Dendritic cell treated with granulocyte-macrophage colony-stimulating factor and Interleukin-4, amounts not matched to agents 40 ng/mL and 50 ng/mL, for 4 days (primary cell): ENCODE measurements at regions not wholly inside any gene's neighbourhood (a gene's known extent, or its start where the extent isn't known, plus 50 kb on each side); places are given as distances from the start of the nearest gene placed in this dataset.

Experiments used
- H3K27ac Mint-ChIP-seq: one replicate; pipeline ENCODE4 v1.8.0; 2022; ENCODE audit warnings: mild to moderate bottlenecking, mixed read lengths
- H3K27me3 Mint-ChIP-seq: one replicate; pipeline ENCODE4 v1.8.0; 2022; ENCODE audit warnings: mild to moderate bottlenecking, mixed read lengths
- H3K36me3 Mint-ChIP-seq: one replicate; pipeline ENCODE4 v1.8.0; 2022; ENCODE audit warnings: low read depth, mixed read lengths
- H3K4me1 Mint-ChIP-seq: one replicate; pipeline ENCODE4 v1.8.0; 2022; ENCODE audit warnings: low read depth, mixed read lengths
- H3K4me3 Mint-ChIP-seq: one replicate; pipeline ENCODE4 v1.8.0; 2022; ENCODE audit warnings: mild to moderate bottlenecking, moderate library complexity, mixed read lengths
- H3K9me3 Mint-ChIP-seq: one replicate; pipeline ENCODE4 v1.8.0; 2022; ENCODE audit warnings: mixed read lengths
- intact Hi-C: fragments of 100-400 bp; cut with micrococcal nuclease; formaldehyde crosslinking; loops from one replicate; pipeline ENCODE4 v1.15.0; 2022

- intact Hi-C loops, result no loop called here
- peaks cover 12% of the 10 kb centered on the region for H3K9me3 Mint-ChIP-seq
- no peaks in the 10 kb centered on the region for H3K4me1 Mint-ChIP-seq
- H3K27ac Mint-ChIP-seq, result no peak overlapping the region
- peaks cover 7% of the 10 kb centered on the region for H3K27me3 Mint-ChIP-seq
- no peak overlapping the region for H3K4me3 Mint-ChIP-seq
- no peaks in the 10 kb centered on the region for H3K36me3 Mint-ChIP-seq
Observed at GRCh38 chr20:48159145-48160008, 374.1 kb upstream of the SULF2 start.

GRCh38 chr20:48158014-48158413 is 372.7 kb upstream of the SULF2 start:
- H3K4me1 Mint-ChIP-seq, result no peaks in the 10 kb centered on the region
- intact Hi-C loops, result no loop called here
- H3K9me3 Mint-ChIP-seq, result peaks cover 12% of the 10 kb centered on the region
- no peaks in the 10 kb centered on the region for H3K36me3 Mint-ChIP-seq
- no peak overlapping the region for H3K4me3 Mint-ChIP-seq
- no peak overlapping the region for H3K27ac Mint-ChIP-seq
- peaks cover 5% of the 10 kb centered on the region for H3K27me3 Mint-ChIP-seq

GRCh38 chr20:48156951-48157700 is 371.8 kb upstream of the SULF2 start:
- Mint-ChIP-seq H3K9me3 (peaks cover 12% of the 10 kb centered on the region), H3K27ac (no peak overlapping the region), H3K36me3 (no peaks in the 10 kb centered on the region), H3K4me3 (no peak overlapping the region), H3K4me1 (no peaks in the 10 kb centered on the region), H3K27me3 (peaks cover 5% of the 10 kb centered on the region)
- intact Hi-C loops, result no loop called here

GRCh38 chr20:48156521-48156920 is 371.2 kb upstream of the SULF2 start:
- intact Hi-C loops, result no loop called here
- H3K36me3 Mint-ChIP-seq, result no peaks in the 10 kb centered on the region
- H3K27me3 Mint-ChIP-seq, result peaks cover 5% of the 10 kb centered on the region
- no peak overlapping the region for H3K4me3 Mint-ChIP-seq
- no peaks in the 10 kb centered on the region for H3K4me1 Mint-ChIP-seq
- H3K9me3 Mint-ChIP-seq, result peaks cover 12% of the 10 kb centered on the region
- no peak overlapping the region for H3K27ac Mint-ChIP-seq

- Mint-ChIP-seq H3K4me1 (no peaks in the 10 kb centered on the region), H3K4me3 (no peak overlapping the region), H3K27me3 (peaks cover 5% of the 10 kb centered on the region)
Observed at GRCh38 chr20:48155268-48155667, 370.0 kb upstream of the SULF2 start.

GRCh38 chr20:48154040-48154765 is 368.9 kb upstream of the SULF2 start:
- intact Hi-C loops, result no loop called here
- Mint-ChIP-seq H3K36me3 (no peaks in the 10 kb centered on the region), H3K4me1 (no peaks in the 10 kb centered on the region), H3K27ac (no peak overlapping the region), H3K9me3 (peaks cover 12% of the 10 kb centered on the region), H3K4me3 (no peak overlapping the region), H3K27me3 (peaks cover 5% of the 10 kb centered on the region)

More at GRCh38 chr20:48155268-48155667, 370.0 kb upstream of the SULF2 start:
- Mint-ChIP-seq H3K27ac (no peak overlapping the region), H3K9me3 (peaks cover 12% of the 10 kb centered on the region), H3K36me3 (no peaks in the 10 kb centered on the region)
- intact Hi-C loops, result no loop called here

- Mint-ChIP-seq H3K36me3 (no peaks in the 10 kb centered on the region), H3K4me1 (no peaks in the 10 kb centered on the region), H3K27me3 (peaks cover 7% of the 10 kb centered on the region), H3K4me3 (no peak overlapping the region), H3K27ac (no peak overlapping the region), H3K9me3 (peaks cover 12% of the 10 kb centered on the region)
- intact Hi-C loops, result no loop called here
Observed at GRCh38 chr20:48153523-48153922, 368.2 kb upstream of the SULF2 start.

GRCh38 chr20:48153103-48153502 is 367.8 kb upstream of the SULF2 start:
- H3K9me3 Mint-ChIP-seq, result peaks cover 12% of the 10 kb centered on the region
- intact Hi-C loops, result no loop called here
- no peak overlapping the region for H3K27ac Mint-ChIP-seq
- H3K36me3 Mint-ChIP-seq, result no peaks in the 10 kb centered on the region
- H3K4me3 Mint-ChIP-seq, result no peak overlapping the region
- H3K4me1 Mint-ChIP-seq, result no peaks in the 10 kb centered on the region
- peaks cover 5% of the 10 kb centered on the region for H3K27me3 Mint-ChIP-seq

- intact Hi-C loops, result no loop called here
- H3K27me3 Mint-ChIP-seq, result peaks cover 8% of the 10 kb centered on the region
- H3K36me3 Mint-ChIP-seq, result no peaks in the 10 kb centered on the region
Observed at GRCh38 chr20:48150568-48150967, 365.3 kb upstream of the SULF2 start.

GRCh38 chr20:48149902-48150301 is 364.6 kb upstream of the SULF2 start:
- H3K27me3 Mint-ChIP-seq, result peaks cover 8% of the 10 kb centered on the region
- H3K9me3 Mint-ChIP-seq, result no peaks in the 10 kb centered on the region
- H3K36me3 Mint-ChIP-seq, result no peaks in the 10 kb centered on the region
- intact Hi-C loops, result no loop called here
- no peaks in the 10 kb centered on the region for H3K4me1 Mint-ChIP-seq
- no peak overlapping the region for H3K4me3 Mint-ChIP-seq
- no peak overlapping the region for H3K27ac Mint-ChIP-seq

More at GRCh38 chr20:48150568-48150967, 365.3 kb upstream of the SULF2 start:
- no peak overlapping the region for H3K27ac Mint-ChIP-seq
- no peak overlapping the region for H3K4me3 Mint-ChIP-seq
- H3K4me1 Mint-ChIP-seq, result no peaks in the 10 kb centered on the region
- peaks cover 2% of the 10 kb centered on the region for H3K9me3 Mint-ChIP-seq

- no peak overlapping the region for H3K27ac Mint-ChIP-seq
- intact Hi-C loops, result no loop called here
- no peaks in the 10 kb centered on the region for H3K4me1 Mint-ChIP-seq
- H3K4me3 Mint-ChIP-seq, result no peak overlapping the region
- H3K36me3 Mint-ChIP-seq, result no peaks in the 10 kb centered on the region
- peaks cover 8% of the 10 kb centered on the region for H3K27me3 Mint-ChIP-seq
- no peaks in the 10 kb centered on the region for H3K9me3 Mint-ChIP-seq
Observed at GRCh38 chr20:48148916-48149672, 363.8 kb upstream of the SULF2 start.

- H3K4me3 Mint-ChIP-seq, result no peak overlapping the region
- H3K36me3 Mint-ChIP-seq, result no peaks in the 10 kb centered on the region
- no peaks in the 10 kb centered on the region for H3K4me1 Mint-ChIP-seq
- peaks cover 8% of the 10 kb centered on the region for H3K27me3 Mint-ChIP-seq
- no peak overlapping the region for H3K27ac Mint-ChIP-seq
- intact Hi-C loops, result no loop called here
- no peaks in the 10 kb centered on the region for H3K9me3 Mint-ChIP-seq
Observed at GRCh38 chr20:48148020-48148419, 362.7 kb upstream of the SULF2 start.

- Mint-ChIP-seq H3K4me1 (no peaks in the 10 kb centered on the region), H3K36me3 (no peaks in the 10 kb centered on the region), H3K27me3 (peaks cover 8% of the 10 kb centered on the region), H3K9me3 (no peaks in the 10 kb centered on the region), H3K4me3 (no peak overlapping the region), H3K27ac (no peak overlapping the region)
- intact Hi-C loops, result no loop called here
Observed at GRCh38 chr20:48147311-48147710, 362.0 kb upstream of the SULF2 start.
